NCI-H524 (cell line): ENCODE measurements at regions not wholly inside any gene's neighbourhood (a gene's known extent, or its start where the extent isn't known, plus 50 kb on each side); places are given as distances from the start of the nearest gene placed in this dataset.
"Not testable (repeated sequence)": the region's sequence is repeated elsewhere in the genome, so short reads cannot be mapped to it uniquely, and the experiment has no call there.

Experiments used
- DNase-seq, 2 experiments: peaks; one replicate each; lab custom pipeline; 2025; lab: John Stamatoyannopoulos, UW

DNA sequence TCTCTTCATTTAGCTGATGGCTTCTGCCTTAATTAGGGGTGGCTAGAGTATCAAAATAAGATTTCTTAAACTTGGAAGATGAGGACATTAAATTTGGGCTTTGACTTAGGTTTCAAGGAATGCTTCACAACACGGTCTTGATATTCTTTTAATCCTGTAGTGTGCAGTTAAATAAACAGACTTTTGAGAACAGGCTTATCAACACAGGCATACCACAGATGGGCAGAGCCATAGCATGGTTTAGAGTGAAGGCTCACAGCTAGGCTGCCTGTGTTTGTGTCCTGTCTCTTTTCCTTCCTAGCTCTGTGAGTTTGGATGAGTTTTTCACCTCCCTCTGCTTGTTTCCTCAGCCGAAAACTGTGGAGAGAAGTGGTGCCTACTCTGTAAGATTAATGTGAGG lies 102.3 kb upstream of the IPO9 start:
- DNase-seq, result no peak

DNA sequence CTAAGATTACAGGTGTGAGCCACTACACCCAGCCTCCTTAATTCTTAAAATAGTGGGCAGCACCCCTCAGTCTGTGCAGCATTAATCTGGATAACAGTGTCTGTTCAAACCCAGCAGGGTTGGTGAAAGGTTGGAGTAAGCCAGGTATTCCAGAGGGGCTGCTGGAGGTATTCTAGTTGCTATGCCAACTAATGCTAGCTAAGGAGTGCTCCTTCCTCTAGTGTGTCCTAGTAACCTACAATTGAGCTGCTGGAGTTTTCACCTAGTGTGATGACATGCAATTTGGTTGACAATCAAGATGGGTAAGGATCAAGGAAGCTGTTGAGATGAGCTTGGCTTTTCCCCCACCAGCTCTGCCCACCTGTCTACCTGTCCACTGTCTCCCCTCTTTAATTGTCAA lies 100.2 kb upstream of the IPO9 start:
- no peak for DNase-seq

DNA sequence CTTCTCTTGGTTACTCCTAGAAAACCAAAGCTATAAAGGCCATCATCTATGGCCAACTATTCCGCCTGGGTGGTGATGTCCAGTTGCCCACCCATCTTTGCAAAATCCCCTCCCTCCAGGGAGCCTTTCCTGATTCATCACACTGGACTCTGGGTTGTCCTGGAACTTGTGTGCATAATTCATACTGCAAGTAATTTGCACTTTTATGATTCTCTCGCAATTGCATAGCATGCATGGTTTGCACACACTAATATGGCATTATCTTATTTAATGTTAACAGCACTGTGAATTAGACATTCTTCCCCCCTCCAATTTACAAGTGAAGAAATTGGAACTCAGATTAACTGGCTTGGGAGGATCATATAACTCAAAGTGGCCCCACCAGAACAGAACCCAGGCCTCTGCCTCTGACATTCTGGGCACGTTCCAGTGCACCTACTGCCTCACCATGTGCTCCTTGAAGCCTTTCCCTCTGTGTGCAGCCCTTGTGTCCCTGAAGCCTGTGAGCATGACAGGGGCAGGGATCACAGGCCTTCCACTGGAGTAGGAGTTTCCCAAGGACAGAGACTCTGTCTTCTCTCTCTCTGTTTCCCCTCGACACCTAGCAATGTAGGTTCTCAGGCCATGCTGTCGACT lies 98.9 kb upstream of the IPO9 start:
- DNase-seq, result no peak

DNA sequence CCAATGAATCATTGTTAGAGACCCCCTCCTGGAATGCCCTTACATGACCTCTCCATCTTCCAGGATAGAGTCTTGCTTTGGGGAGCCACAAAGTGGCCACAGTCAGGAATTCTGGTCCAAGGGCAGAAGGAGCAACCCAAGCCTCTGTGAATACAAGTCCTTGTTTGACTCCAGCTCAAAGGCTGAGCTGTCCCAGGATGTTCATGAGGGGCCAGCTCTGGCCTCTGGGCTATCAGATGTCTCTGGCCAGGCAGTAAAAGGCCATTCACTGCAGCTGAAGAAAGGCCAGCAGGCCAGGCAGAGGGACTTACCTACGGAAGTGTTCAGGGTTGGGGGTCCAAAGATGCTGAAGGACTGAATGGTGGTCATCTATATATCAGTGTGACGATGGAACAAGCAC lies 98.3 kb upstream of the IPO9 start:
- DNase-seq, result no peak

DNA sequence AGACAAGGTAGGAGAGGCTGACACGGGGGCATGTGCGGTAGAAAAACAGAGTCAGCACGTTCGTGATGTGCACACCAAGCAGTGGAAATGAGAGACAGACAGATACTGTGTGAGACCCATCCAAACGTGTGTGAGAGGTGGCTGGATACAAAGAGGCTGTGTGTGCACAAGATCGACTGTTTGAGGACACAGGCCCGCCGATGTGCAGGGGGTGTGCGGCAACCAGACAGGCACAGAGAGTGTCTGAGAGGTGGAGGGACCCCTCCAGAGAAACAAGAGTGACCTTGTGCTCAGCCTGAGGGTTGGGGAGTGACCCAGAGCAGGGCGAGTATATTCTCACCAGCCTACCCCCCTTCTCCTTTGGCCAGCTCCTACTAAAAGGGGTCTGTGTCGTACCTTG lies 97.8 kb upstream of the IPO9 start:
- DNase-seq, result no peak

DNA sequence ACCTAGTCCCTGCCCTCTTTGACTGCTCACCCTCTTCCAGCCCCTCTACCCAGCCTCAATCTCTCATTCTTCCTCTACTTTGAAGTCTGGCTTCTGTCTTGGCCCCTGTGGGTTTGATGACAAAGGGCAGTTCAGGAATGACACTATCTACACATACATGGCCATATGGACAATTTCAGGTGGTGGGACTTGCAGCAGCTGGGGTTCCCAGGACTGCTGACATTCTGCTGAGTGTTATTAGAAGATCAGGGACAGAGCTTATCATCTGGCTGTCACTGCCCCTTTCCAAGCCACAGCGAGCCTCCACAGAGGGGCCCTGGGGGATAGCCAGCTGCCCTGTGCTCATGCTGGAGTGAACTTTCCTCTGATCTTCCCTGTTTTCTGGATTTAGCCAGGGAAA lies 97.4 kb upstream of the IPO9 start:
- peak; percentile 11 to 68 for DNase-seq

DNA sequence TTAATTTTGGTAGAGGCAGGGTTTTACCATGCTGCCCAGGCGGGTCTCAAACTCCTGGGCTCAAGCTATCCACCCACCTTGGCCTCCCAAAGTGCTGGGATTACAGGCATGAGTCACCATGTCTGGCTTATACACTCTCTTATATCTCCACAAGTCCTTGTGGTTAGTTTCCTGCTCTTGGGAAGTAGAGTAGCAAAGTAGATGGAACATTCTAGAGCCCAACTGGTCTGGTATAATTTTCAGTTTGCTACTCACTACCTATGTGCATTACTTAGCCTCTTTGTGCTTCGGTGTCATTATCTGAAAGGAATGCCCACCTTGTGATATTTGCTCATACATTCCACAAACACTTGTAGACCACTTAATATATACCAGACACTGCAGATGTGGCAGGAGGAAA lies 96.6 kb upstream of the IPO9 start:
- no peak for DNase-seq

DNA sequence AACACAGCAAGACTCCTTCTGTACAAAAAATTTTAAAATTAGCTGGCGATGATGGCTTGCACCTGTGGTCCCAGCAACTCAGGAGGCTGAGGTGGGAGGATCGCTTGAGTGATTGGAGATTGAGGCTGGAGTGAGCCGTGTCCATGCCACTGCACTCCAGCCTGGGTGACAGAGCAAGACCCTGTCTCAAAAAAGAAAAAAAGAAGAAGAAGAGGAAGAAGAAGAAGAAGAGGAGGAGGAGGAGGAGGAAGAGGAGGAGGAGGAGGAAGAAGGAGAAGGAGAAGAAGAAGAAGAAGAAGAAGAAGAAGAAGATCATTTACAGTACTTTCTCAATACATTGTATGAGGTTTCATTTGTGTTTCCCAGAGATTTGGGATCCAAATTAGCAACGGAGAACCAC lies 94.7 kb upstream of the IPO9 start:
- not testable (repeated sequence) for DNase-seq

DNA sequence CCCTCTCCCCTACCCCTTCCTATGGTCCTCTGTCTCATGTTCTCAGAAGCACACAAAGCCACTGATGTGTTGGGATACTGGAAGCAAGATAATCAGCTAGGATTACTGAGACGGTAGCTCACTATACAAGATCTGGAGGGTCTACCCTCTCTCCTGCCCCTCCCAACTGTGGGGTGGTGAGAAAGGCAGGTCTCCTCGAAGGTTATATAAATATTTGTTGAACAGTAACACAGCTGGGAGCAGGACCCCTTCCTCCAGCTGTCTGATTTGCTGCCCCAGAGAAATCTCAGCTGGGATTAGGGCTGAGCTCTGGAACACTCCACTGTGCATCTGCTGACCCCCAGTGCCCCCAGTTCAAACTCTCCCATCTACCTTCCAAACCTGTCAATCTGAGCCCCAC lies 94.2 kb upstream of the IPO9 start:
- DNase-seq, result no peak

DNA sequence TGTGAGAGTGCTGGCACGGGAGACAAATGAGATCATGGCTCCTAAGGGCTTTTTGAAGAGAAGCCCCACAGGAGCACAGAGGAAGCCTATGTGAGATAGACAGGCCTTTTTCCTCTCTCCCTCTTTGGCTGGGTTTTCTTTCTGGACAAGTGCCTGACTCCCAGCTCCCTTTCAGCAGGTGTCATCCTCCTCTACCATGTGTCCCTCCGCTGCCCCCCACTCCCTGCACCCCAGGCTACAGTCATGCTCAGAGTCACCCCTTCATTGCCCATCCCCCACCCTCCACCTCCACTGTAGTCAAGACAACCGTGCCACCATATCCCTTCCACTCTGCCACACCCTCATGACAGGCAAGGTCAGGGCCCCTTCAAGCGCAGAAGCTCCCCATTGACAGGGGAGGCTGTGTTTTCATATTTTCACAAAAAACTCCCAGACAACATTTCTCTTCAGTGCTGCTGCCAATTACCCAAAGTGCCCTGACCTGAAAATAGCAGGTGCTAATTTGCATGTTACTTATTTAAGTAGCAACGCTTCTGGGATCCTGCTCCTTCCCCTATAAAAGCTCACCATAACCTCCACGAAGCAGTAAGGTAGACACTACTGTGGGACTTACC lies 92.1 kb upstream of the IPO9 start:
- no peak for DNase-seq

DNA sequence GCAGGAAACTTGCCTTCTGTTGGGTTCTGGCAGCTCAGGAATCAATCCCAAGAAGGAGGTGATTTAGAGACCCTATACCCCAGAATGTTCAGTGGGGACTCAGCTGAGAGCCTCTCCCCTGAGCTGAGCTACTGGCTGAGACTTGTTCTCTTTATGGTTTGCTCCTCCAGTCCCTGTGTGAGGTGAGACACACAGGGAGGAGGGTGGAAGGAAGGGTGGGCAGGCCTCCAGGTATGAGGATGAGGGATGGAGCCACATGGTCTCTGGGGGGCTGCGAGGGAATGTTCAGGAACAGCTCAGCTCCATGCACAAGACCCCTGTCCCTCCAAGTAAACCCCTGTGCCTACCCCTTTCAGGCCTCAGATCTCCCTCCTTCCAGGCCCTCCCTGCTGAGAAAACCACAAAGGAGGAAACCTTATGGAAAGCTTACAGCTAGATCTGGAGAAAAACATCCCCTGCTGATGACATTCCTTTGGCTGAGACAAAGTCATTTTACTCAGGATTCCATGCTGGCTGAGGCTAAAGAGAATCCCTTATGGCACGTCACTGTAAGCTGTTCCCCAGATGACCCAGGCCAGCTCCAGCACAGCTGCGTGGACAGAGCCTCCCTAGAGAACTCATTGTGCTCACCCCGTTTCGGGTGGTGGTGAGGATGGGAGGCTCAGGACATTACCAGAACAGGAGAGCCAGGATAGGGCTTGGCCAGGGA lies 91.5 kb upstream of the IPO9 start:
- no peak for DNase-seq

DNA sequence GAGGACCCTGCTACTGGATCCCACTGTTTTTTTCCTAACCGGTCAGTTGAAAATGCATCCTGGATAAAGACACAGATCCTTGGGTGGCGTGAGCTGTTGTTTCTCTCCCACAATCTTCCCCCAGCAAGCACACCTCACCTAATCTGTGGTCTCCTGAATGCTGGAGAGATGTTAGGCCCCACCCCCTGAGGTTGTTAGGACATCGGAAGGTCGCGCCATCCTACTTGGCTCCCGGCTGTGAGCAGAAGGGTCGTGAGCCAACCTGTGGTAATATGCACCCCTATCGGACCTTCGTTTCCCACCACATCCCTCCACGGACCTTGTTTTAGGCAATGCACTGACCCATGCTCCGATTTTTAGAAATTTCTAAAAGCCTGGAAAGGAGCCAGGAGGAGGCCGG lies 89.9 kb upstream of the IPO9 start:
- no peak for DNase-seq

DNA sequence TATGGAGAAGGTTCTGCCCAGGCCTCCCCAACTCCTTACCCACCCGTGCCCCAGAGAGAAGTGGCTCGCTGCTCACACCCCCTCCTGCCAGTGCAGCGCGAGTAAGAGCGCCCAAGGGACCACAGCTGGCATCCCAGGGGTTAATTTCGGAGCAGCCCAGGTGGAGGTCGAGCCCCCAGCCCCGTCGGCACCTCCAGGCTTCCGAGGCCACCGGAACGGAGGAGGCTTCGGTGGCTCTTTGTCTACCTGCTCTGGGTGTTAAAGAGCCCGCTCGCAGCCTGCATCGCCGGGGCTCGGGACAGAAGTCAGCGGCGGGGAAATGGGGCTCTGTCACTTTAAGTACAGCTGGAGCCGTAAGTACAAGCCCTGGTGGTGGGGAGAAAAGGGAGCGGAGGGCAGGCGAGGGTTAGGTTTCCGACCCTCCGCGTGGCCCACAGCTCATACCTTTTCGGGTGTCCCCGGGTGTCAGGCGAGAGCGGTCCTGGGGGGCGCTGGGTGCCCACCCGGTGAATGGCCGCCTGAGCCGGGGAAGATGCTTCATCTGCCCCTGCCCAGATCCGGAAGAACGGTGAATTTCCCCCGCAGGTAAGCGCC lies 89.4 kb upstream of the IPO9 start:
- DNase-seq, result no peak

DNA sequence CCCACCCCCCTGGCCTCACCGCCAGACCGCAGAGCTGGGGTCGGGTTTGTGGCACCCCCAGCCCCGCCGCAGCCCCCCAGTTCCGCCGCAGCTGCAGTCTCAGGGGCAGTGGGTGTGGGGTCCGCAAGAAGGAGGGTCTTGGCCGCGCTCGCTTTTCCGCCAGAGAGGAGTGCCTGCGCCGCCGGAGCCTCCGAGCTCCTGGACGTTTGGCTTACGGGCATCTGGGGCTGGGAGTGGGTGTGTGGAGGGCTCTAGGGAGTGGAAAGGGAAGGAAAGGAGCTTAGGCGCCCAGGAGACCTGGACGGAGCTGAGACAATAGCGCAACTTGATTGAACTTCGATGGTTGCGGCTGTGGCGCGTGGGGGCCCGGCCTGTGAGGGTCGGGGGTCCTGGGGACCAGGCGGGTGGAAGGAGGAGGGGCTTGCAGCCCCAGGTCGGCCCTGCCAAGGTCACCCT lies 88.8 kb upstream of the IPO9 start:
- no peak for DNase-seq

DNA sequence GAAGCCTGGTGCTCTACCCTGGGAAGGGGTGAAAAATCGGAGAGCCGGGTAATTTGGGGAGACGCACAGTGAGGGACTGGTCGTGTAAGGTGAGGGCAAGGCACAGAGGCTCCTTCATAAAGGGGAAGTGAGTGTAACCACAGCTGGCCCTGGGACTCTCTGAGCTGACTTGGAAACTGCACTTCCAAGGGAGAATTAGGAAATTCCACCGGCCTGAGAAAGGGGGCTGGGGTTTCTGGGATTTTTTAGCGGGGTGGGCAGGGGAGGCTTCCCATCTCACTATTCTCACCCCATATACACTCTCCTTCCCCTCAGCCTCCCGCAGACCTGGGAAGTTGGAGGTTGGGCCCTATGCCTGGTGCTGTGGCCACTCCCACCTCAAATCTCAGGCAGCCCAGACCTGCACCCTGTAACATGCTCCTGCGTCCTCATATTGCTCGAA lies 88.3 kb upstream of the IPO9 start:
- no peak for DNase-seq

DNA sequence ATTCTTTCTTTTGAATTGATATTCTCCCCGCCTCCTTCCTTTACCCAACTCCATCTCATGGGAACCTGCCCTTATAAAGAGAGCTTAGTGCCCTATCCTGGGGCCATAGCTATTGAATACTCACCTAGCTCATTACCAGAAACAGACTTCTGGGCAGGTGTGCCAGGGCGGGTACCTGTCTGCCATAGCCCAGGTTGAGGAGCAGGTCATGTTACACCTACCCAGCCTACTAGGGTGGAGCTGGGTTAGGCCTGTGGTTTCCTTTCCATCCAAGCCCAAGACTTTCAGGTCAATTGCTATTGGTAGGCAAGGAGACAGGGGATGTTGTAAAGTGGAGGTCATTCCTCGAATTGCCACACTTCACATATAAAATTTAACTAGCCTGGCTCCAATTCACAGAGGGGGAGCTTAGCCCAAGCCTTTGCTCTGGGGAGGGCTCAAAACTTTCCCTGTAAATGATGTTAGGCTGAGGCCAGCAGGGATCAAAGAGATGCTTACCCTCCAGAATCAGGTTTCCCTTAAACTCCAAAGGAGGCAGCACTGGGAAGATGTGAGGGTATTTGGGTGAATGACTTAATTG lies 87.1 kb upstream of the IPO9 start:
- DNase-seq, result no peak

DNA sequence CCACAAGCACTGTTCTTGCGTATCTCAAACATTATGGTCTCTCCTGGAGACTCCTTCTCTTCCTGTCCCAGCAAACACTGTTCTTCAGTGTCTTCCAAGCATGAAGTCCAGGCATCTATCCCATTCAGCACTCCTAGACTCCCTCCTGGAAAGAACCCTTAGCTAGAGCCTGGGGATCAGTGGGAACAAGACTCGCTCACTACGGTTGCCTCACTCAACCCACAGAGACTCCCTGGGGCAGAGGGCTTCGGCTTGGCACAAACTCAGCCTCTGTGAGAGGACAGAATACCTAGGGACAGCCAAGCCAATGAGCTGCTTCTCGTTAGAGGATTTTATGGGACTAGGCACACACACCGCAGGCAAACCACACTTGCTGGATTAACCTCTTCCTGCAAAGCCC lies 86.5 kb upstream of the IPO9 start:
- DNase-seq, result no peak

DNA sequence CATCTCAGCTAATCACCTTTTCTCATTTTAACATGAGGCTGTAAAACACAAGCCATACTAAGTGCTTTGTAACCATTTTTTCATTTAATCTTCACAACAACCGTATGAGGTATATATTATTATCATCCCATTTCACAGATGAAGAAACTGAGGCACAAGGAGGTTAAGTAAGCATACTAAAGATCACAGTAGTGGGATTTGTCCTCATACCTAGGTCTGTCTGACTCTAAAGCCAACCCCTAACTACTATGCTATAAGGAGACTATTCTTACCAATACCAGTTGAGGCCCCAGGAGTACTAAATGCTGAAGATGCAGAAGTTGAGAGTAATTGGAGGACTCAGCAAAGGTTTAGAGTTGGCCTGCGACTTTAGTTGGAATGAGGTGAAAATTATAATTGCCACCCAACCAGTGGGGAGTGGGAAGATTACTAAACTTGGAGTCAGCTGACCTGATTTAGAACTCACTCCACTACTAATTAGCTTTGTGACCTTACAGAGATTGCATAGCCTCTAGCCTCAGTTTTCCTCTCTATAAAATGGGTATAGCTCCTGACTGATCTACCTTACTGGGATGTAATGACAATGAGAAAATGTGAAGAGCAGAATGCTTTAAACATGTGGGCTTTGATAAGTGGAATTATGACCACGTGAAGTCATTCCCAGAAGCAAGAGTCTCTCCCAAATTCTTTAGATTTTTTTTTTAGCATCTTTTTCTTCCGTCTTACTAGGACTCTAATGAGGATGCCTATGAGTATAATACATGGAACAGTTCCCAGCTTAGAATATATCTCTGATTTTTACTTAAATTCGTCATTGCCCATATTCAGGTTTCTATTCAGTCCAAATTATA lies 85.8 kb upstream of the IPO9 start:
- no peak for DNase-seq

DNA sequence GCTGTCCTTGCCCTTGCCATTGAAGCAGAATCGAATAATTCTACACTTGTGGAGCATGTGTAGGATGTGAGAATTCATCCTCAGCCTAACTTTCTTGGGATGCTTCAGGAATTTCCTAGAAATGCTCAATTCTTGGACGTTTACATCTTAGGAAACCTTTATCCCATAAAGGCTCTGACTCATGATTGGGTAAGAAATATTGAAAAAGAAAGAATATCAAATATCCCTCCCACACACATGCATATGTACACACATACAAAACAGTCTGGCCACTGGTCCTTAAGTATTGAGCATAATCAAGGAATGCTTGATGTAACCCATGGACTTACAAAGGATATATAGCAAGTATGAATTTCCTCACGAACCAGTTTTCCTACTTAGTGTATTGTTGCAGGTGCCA lies 83.9 kb upstream of the IPO9 start:
- DNase-seq, result no peak

DNA sequence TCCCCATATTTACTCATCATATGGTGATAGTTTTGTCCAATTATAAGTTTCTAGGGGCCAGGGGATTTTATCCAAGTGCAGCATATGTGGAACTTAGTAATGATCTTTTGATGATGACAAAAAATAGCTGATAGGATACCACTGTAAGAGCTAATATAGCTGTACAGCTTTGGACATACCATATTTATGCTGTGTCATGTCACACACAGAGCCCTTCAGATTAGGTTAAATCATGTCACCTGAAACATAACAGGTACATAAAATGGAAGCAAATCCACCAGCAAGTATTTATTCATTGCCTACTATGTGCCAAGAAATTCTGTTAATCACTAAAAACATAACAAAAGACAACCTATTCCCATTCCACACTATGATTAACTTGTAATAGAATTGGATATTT lies 82.8 kb upstream of the IPO9 start:
- no peak for DNase-seq

DNA sequence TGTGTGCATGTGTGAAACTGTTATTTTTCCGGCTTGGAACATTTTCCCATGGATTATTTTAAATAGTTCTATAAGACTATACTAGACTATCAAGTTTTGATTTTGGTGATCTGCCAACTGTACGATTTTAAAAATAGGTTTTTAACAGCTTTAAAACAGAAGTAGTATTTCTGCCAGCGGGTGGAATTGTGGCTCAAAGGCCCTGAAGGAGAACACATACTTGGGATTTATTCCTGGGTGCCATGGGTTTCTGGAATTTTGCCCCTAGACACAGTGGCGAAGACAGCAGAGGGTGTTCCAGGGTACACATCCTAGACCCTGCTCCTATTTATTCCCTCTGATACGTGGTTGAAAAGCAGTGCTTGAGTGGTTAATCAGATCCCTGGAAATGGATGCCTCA lies 81.7 kb upstream of the IPO9 start:
- no peak for DNase-seq

DNA sequence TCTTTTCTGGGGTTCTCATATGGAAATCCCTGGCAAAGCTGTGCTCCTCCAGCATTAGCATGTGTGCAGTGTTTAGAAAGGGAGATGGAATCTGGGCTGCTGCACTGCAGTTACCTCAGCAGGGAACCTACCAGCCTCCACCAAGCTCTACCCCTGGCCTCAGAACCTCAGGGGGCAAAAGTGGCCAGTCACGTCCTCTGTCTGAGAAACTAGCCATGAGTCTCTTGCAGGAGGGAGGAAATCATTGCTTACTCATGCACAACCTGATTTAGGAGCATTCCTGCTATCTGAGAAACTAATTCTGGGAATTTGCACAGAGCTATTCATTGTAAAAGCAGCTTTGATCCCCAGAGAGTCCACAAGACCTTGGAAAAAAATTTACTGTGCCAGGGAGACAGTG lies 80.6 kb upstream of the IPO9 start:
- no peak for DNase-seq
